Kidney (tissue), 13 donors: ENCODE measurements at regions not wholly inside any gene's neighbourhood (a gene's known extent, or its start where the extent isn't known, plus 50 kb on each side); places are given as distances from the start of the nearest gene placed in this dataset.

Source experiments
- DNase-seq, 5 donors: peaks; one replicate each; pipeline ENCODE4 v3.0.0-alpha.2; 2013 to 2020
- FAIRE-seq: peaks from 2 replicates; lab custom pipeline; 2012; peaks lifted over from hg19 to GRCh38; lab: Jason Lieb, UNC
- H3K27ac ChIP-seq, 2 donors: one replicate each; pipeline ENCODE4 v1.7.0; 2013; ENCODE audit warnings: low read depth in 2 of 2, low read length in 2 of 2, inconsistent platforms in 1 of 2
- H3K27me3 ChIP-seq: one replicate; pipeline ENCODE4 v1.7.1; 2013; ENCODE audit warnings: low read length, inconsistent platforms; ENCODE audit not compliant: control insufficient read depth, insufficient read depth
- H3K36me3 ChIP-seq, 3 donors: one replicate each; pipeline versions ENCODE4 v1.7.0 to v1.7.1; 2013; ENCODE audit warnings: low read length in 3 of 3, control low read depth in 1 of 3, inconsistent platforms in 1 of 3; ENCODE audit not compliant: insufficient read depth in 3 of 3, control insufficient read depth in 2 of 3
- H3K4me1 ChIP-seq, 3 donors: one replicate each; pipeline versions ENCODE4 v1.7.0 to v1.7.1; 2013; ENCODE audit warnings: low read length in 3 of 3, inconsistent platforms in 1 of 3, low read depth in 1 of 3; ENCODE audit not compliant: control insufficient read depth in 2 of 3, insufficient read depth in 2 of 3
- H3K4me3 ChIP-seq, 3 donors: one replicate each; pipeline versions ENCODE4 v1.7.0 to v1.8.1; 2013; ENCODE audit warnings: low read length in 3 of 3, control low read depth in 1 of 3, inconsistent platforms in 1 of 3
- H3K9ac ChIP-seq, 3 donors: one replicate each; pipeline versions ENCODE4 v1.7.0 to v1.7.1; 2013; ENCODE audit warnings: low read length in 3 of 3, control low read depth in 1 of 3, inconsistent platforms in 1 of 3
- H3K9me3 ChIP-seq, 3 donors: one replicate each; pipeline versions ENCODE4 v1.7.0 to v1.7.1; 2013; ENCODE audit warnings: low read length in 3 of 3, control low read depth in 1 of 3, inconsistent platforms in 1 of 3; ENCODE audit not compliant: control insufficient read depth in 2 of 3, insufficient read depth in 1 of 3
- intact Hi-C: fragments of 100-400 bp; cut with DNase I; formaldehyde crosslinking; loops from one replicate; pipeline ENCODE4 v1.11.1; 2022
- TF ChIP-seq, protein P1 (sequence below): IDR thresholded peaks from 3 replicates; pipeline ENCODE4 v1.5.1; 2012; ENCODE audit warnings: mild to moderate bottlenecking, moderate library complexity, borderline replicate concordance; ENCODE audit not compliant: insufficient read depth; ENCODE audit errors: extremely low read depth
- donor health status: control.
- donor health status: control.
- donor health status: control.
- donor health status: control.
- donor health status: control.
- donor health status: DM: yes; HTN: yes; CAD: no.
- donor health status: Normal renal cell carcinoma (clear cell type).

DNA sequence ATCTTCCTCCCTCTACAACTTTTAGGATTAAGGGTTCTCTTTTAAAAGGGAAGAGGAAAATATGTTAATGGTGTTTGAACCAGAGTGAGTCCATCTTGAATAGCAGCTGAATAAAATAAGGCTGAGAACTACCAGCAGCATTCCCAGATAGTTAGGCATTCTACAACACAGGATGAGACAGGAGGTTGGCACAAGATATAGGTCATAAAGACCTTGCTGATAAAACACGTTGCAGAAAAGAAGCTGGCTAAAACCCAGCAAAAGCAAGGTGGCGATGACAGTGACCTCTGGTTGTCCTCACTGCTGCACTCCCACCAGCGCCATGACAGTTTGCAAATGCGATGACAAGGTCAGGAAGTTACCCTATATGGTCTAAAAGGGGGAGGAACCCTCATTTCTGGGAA is 77.8 kb downstream of the PLK2 start:
- Histone ChIP-seq H3K4me3 (no peak overlapping the region), H3K27ac (no peak overlapping the region), H3K36me3 (no peaks in the 10 kb centered on the region), H3K4me1 (no peaks in the 10 kb centered on the region), H3K27me3 (no peaks in the 10 kb centered on the region), H3K9ac (no peak overlapping the region), H3K9me3 (peaks cover 0 to 6% (median 0%) of the 10 kb centered on the region in 3 donors)
- DNase-seq = no peak
- TF ChIP-seq, protein P1, sequence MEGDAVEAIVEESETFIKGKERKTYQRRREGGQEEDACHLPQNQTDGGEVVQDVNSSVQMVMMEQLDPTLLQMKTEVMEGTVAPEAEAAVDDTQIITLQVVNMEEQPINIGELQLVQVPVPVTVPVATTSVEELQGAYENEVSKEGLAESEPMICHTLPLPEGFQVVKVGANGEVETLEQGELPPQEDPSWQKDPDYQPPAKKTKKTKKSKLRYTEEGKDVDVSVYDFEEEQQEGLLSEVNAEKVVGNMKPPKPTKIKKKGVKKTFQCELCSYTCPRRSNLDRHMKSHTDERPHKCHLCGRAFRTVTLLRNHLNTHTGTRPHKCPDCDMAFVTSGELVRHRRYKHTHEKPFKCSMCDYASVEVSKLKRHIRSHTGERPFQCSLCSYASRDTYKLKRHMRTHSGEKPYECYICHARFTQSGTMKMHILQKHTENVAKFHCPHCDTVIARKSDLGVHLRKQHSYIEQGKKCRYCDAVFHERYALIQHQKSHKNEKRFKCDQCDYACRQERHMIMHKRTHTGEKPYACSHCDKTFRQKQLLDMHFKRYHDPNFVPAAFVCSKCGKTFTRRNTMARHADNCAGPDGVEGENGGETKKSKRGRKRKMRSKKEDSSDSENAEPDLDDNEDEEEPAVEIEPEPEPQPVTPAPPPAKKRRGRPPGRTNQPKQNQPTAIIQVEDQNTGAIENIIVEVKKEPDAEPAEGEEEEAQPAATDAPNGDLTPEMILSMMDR = no peak
- intact Hi-C loops = no loop called here
- FAIRE-seq = no peak

DNA sequence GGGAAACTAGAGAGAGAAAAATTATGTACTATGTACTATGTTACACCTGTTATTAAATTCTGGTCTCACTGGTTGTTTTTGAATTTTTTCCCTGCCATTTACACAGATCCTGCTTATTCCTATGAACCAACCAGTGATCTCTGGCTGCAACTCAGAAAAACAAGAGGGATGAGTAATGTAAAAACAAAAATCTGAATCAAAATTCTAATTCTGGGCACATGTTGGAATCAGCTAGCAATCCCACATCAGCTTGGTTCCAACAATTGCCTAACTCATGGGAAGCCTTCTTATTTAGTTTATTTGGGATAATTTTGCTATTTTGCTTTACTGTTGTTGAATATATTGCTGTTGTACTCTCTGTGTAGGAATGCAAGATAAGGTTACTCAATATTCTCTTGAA is 78.3 kb downstream of the PLK2 start:
- Histone ChIP-seq H3K27ac (no peak overlapping the region), H3K36me3 (no peaks in the 10 kb centered on the region), H3K4me3 (no peak overlapping the region), H3K4me1 (no peaks in the 10 kb centered on the region), H3K27me3 (no peaks in the 10 kb centered on the region), H3K9ac (no peak overlapping the region), H3K9me3 (peaks cover 0 to 6% (median 0%) of the 10 kb centered on the region in 3 donors)
- intact Hi-C loops = no loop called here
- DNase-seq (no peak), FAIRE-seq (no peak)
- TF ChIP-seq, protein P1 = no peak

DNA sequence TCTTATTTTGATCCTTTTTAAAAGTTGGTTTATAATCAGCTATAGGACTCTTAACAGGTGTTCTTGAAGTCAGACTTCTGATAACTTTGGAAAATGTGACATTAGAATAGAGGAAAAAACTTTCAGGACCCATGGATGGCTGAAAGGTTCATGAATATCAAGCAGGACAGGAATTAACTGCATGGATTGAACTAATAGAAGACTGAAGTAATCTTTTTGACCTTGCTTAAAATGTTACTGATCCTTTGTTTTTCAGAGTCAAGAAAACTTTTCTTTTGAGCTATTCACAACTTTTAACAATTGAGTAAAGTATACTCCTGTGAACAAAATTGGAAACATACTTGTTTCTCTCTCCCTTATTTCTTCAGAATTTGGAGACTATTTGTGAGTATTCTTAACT is 79.2 kb downstream of the PLK2 start:
- TF ChIP-seq, protein P1 = no peak

More for the DNA sequence above, 79.2 kb downstream of the PLK2 start:
- no peaks in the 10 kb centered on the region for H3K4me1 ChIP-seq
- H3K9ac ChIP-seq = no peak overlapping the region
- no peak overlapping the region for H3K4me3 ChIP-seq
- no peaks in the 10 kb centered on the region for H3K27me3 ChIP-seq
- no peaks in the 10 kb centered on the region for H3K36me3 ChIP-seq
- FAIRE-seq (no peak), DNase-seq (no peak)
- peaks cover 0 to 6% (median 0%) of the 10 kb centered on the region in 3 donors for H3K9me3 ChIP-seq
- H3K27ac ChIP-seq = no peak overlapping the region
- intact Hi-C loops = no loop called here
